GM19025 (cell line): ENCODE measurements at regions not wholly inside any gene's neighbourhood (a gene's known extent, or its start where the extent isn't known, plus 50 kb on each side); places are given as distances from the start of the nearest gene placed in this dataset.

Experiments
- ATAC-seq: cut with Tn5 transposase; IDR thresholded peaks from one replicate; pipeline ENCODE4 v1.9.1; 2021; ENCODE audit warnings: mild to moderate bottlenecking, low read depth, moderate library complexity; ENCODE audit not compliant: unreplicated experiment

- no peak for ATAC-seq
These were observed 460.8 kb downstream of the ENC1 start for GRCh38 chr5:74179701-74180100.

- no peak for ATAC-seq
These were observed 461.3 kb downstream of the ENC1 start for GRCh38 chr5:74179179-74179578.

- ATAC-seq, result no peak
These were observed 462.6 kb downstream of the ENC1 start for GRCh38 chr5:74177961-74178360.

- no peak for ATAC-seq
These were observed 466.2 kb downstream of the ENC1 start for GRCh38 chr5:74174366-74174765.

- ATAC-seq, result no peak
These were observed 466.9 kb downstream of the ENC1 start for GRCh38 chr5:74173665-74174064.

- no peak for ATAC-seq
These were observed 467.3 kb downstream of the ENC1 start for GRCh38 chr5:74173241-74173640.

- ATAC-seq, result no peak
These were observed 470.8 kb downstream of the ENC1 start for GRCh38 chr5:74169701-74170100.

GRCh38 chr5:74167930-74168315, 472.6 kb downstream of the ENC1 start:
- no peak for ATAC-seq

GRCh38 chr5:74167206-74167929, 473.2 kb downstream of the ENC1 start:
- no peak for ATAC-seq

GRCh38 chr5:74166064-74166463, 474.5 kb downstream of the ENC1 start:
- no peak for ATAC-seq

- no peak for ATAC-seq
These were observed 475.7 kb downstream of the ENC1 start for GRCh38 chr5:74164725-74165235.

GRCh38 chr5:74162524-74162923, 478.0 kb downstream of the ENC1 start:
- ATAC-seq, result no peak

GRCh38 chr5:74161170-74161569, 479.4 kb downstream of the ENC1 start:
- ATAC-seq, result no peak

- ATAC-seq, result no peak
These were observed 483.7 kb downstream of the ENC1 start for GRCh38 chr5:74156728-74157383.

GRCh38 chr5:74155501-74155900, 485.0 kb downstream of the ENC1 start:
- ATAC-seq, result no peak

GRCh38 chr5:74154526-74154925, 486.0 kb downstream of the ENC1 start:
- no peak for ATAC-seq

- no peak for ATAC-seq
These were observed 487.2 kb downstream of the ENC1 start for GRCh38 chr5:74153255-74153790.

- ATAC-seq, result no peak
These were observed 487.8 kb downstream of the ENC1 start for GRCh38 chr5:74152625-74153254.

- ATAC-seq, result no peak
These were observed 488.4 kb downstream of the ENC1 start for GRCh38 chr5:74152136-74152535.

GRCh38 chr5:74149395-74149794, 491.1 kb downstream of the ENC1 start:
- no peak for ATAC-seq

- ATAC-seq, result no peak
These were observed 492.2 kb downstream of the ENC1 start for GRCh38 chr5:74148321-74148720.
